HG03442 (cell line): ENCODE measurements at regions not wholly inside any gene's neighbourhood (a gene's known extent, or its start where the extent isn't known, plus 50 kb on each side); places are given as distances from the start of the nearest gene placed in this dataset.

Source experiments
- ATAC-seq: cut with Tn5 transposase; IDR thresholded peaks from one replicate; pipeline ENCODE4 v1.9.1; 2021; ENCODE audit warnings: mild to moderate bottlenecking, moderate library complexity; ENCODE audit not compliant: unreplicated experiment

DNA sequence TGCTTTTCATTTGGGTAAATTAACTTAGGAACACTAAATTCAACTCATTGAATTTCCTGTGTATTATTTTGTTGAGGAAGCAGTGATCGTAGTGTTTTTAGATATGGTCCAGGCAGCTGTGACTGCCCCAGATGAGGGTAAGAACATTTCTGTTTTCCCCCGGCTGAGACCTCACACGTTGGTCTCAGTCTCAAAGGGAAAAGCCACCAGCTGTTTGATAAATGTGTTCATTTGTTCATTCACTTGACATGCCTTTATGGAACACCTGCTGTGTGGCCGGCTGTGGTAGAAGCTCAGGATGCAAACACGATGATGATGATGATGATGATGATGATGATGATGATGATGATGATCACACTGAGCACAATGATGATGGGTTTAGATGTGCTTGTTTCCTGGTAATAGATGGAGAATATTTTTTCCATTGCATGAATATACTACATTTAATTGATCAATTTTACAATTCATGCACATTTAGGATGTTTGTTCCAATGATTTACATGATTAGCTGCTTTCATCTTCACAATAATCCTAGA lies 125.6 kb upstream of the ZNF32 start:
- no peak for ATAC-seq

DNA sequence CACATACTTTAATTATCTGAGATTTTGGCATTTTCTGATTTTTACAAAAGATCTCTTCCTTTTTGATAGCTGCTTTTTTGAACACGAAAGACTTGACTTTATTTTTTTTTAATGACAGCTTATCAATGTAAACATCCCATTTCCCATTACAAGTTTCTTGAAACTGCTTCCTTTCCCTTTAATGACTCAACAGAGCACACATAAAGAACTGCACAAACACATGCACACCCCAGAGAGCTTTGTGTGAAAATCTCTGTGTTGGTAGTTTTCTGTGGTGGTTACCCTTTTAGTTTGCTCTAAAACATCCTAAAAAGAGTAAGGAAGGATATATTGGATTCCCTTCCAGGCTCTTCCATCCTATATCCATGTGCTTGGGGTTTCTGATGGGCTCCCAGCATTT lies 125.1 kb upstream of the ZNF32 start:
- no peak for ATAC-seq

- ATAC-seq, result no peak
Observed at GRCh38 chr10:43772171-43772570, 123.5 kb upstream of the ZNF32 start.

DNA sequence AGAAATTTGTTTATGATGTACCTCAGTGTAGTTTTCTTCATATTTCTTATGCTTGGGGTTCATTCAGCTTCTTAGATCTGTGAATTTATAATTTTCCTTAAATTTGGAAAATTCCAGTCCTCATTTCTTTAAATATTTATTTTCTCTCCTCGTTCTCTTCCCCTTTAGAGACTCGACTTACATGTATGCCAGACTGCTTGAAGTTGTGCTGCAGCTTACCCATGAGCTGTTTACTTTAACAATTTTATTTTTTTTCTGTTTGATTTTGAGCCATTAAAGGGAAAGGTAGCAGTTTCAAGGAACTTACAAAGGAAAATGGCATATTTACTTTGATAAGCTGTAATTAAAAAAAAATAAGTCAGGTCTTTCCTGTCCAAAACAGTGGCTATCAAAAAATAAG lies 123.0 kb upstream of the ZNF32 start:
- ATAC-seq, result no peak

DNA sequence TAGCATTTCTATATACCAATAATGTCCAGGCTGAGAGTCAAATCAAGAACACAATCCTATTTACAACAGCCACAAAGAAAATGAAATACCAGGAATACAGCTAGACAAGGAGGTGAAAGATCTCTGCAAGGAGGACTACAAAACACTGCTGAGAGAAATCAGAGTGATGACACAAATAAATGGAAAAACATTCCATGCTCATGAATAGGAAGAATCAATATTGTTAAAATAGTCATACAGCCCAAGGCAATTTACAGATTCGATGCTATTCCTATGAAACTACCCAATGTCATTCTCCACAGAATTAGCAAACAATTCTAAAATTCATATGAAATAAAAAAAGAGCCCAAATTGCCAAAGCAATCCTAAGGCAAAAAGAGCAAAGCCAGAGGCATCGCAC lies 116.8 kb upstream of the ZNF32 start:
- no peak for ATAC-seq

- ATAC-seq, result no peak
Observed at GRCh38 chr10:43763846-43764245, 115.2 kb upstream of the ZNF32 start.

DNA sequence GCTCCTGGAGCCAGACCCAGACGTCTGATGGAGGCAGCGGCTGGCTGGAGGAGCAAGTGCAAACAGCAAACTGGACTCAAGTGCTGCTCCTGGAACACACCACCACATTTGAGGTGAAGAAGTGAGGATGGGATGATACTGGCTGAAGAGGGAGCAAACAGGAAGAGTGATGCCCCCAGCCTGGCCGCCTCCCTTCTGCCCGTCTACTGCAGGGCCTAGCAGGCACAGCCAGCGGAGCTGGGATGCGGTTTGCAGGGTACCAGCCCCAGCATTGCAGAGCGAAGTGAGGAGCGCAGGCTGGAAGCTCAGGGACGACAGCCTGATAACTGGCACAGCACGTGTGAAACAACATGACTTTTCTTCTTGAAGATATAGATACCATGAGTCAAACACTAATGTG lies 111.8 kb upstream of the ZNF32 start:
- no peak for ATAC-seq

GRCh38 chr10:43759216-43759615 lies 110.5 kb upstream of the ZNF32 start:
- no peak for ATAC-seq

- ATAC-seq, result no peak
Observed at GRCh38 chr10:43756341-43756740, 107.7 kb upstream of the ZNF32 start.

GRCh38 chr10:43754569-43755260 lies 106.0 kb upstream of the ZNF32 start:
- no peak for ATAC-seq

DNA sequence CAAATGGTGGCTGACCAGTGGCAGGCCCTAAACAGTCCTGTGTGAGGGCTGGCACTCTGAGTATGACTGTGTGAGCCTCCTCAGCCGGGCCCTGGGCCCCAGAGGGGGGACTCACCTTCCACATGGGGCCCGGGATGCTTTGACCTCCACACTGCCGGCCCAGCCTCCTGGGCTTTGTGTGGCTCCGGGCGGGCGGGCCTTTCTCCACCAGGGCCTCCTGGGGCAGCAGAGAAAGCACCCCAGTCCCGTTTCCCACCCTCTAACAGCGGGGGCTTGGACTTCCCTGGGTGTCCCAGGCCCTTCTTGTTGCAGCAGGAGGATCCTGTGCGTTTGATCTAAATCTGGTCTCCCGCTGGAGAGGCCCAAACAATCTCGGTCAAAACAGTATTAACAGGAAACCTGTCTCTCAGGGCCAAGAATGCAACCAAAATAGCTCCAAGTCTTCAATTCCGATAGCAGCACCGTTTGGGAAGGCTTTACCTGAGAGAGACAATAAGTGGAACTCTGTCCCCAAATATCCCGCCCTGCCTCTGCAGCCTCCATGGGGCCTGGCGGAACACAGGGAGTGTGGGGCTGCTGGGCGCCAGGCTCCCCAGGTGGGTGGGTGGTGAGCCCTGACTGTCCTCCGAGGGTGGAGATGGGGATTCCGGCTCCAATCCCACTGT lies 104.8 kb upstream of the ZNF32 start:
- ATAC-seq, result no peak

- no peak for ATAC-seq
Observed at GRCh38 chr10:43752682-43753081, 104.0 kb upstream of the ZNF32 start.

- no peak for ATAC-seq
Observed at GRCh38 chr10:43751646-43752045, 103.0 kb upstream of the ZNF32 start.

DNA sequence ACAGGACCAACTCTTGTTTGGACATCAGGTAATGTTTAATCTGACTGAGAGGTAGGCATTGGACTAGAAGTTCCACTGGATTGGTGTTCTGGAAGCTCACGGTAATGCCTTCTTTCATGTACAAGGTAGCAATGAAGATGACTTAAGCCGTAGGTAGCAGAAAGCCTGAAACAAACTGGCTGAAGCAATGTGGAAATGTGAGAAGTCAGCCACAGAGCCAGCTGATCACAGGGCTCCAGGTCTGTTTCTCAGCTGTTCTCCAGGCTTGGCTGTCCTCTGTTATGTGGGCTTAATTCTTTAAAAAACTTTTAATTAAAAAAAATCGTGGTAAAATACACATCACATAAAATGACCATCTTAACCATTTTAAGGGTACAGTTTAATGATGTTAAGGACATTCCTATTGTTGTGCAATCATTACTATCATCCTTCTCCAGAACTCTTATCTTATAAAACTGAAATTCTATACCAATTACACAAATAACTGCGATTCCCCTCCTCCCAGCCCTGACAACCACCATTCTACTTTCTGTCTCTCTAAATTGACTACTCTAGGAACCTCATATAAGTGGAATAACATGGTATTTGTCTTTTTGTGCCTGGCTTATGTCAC lies 101.4 kb upstream of the ZNF32 start:
- no peak for ATAC-seq

DNA sequence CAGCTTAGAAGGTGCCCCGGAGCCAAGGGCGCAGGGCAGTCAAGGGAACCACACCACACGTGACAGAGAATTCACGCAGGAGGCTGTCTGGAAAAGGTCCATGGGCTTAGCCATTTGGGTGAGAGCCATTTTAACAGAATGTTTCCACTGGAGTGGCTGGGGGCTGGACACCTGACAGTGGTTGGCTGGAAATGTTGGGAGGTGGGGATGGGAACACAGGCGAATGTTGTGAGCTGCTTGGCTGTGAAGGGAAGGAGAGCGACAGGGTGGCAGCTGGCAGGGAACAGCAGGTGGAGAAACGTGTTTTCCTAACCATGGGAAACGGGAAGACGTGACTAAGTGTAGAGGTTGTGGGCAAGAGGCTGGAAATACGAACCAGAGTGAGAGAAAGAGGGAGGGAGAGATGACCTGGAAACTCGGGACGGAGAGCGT lies 100.5 kb upstream of the ZNF32 start:
- ATAC-seq, result no peak

DNA sequence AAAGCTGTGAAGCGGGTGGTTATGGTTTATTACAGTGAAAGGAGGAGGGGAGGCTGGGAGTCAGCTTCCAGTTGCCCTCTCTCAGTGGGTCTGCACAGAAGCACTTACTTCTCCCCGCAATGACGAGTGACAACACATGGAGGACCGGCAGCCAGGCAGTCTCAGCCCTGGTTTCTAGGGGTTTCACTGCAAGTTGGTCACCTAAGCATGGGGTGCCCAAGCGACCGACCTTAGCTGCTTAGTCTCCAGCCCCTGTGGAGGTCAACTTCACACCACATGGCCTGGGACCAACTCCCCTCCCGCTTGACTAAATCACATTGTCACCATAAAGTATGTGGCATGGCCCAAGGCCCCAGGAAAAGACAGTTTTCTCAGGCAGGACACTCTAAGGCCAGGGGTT lies 99.9 kb upstream of the ZNF32 start:
- ATAC-seq, result no peak

DNA sequence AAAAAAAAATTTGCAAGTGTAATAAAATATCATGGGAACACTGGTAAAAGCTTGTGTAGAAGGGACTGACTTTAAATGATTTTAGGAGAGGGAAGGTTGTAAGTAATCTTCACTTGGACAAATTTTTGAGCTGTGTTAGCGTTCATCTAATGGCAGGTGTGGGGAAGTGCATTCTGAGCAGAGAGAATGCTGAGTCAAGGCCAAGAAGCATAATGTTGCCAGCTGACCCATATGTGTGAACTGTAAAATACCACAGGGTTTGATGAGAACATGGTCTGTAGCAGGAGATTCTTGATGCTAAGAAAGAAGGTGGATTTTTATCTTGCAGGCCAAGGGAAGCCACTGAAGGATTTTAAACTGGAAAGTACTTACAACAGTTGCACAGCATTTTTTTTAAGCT lies 98.2 kb upstream of the ZNF32 start:
- ATAC-seq, result no peak

- no peak for ATAC-seq
Observed at GRCh38 chr10:43739161-43739560, 90.5 kb upstream of the ZNF32 start.

GRCh38 chr10:43737003-43737402 lies 88.3 kb upstream of the ZNF32 start:
- no peak for ATAC-seq

- ATAC-seq, result no peak
Observed at GRCh38 chr10:43735907-43736306, 87.2 kb upstream of the ZNF32 start.

DNA sequence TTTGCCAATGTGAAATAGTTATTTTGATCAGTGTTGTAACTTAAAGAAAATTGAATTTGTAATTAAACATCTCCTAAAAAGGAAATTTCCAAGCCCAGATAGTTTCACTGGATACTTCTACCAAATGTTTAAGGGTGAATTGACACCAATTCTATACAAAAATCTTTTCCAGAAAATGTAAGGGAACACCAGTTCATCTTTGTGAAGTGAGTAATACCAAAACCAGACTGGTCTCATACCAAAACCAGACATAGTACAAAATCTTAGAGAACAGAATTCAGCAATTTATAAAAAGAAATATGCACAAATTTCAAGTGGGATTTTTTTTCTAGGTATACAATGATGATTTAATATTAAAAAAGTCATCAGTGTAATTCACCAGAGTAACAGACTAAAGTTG lies 86.0 kb upstream of the ZNF32 start:
- ATAC-seq, result no peak

GRCh38 chr10:43731486-43731885 lies 82.8 kb upstream of the ZNF32 start:
- ATAC-seq, result no peak
